GM19035 (cell line): ENCODE measurements at regions not wholly inside any gene's neighbourhood (a gene's known extent, or its start where the extent isn't known, plus 50 kb on each side); places are given as distances from the start of the nearest gene placed in this dataset.
A peak's percentile ranks its signal among the peaks of the same experiment; 100 is the strongest.
"Not testable (repeated sequence)": the region's sequence is repeated elsewhere in the genome, so short reads cannot be mapped to it uniquely, and the experiment has no call there.

Experiments
- ATAC-seq: cut with Tn5 transposase; IDR thresholded peaks from one replicate; pipeline ENCODE4 v1.9.1; 2021; ENCODE audit not compliant: unreplicated experiment

DNA sequence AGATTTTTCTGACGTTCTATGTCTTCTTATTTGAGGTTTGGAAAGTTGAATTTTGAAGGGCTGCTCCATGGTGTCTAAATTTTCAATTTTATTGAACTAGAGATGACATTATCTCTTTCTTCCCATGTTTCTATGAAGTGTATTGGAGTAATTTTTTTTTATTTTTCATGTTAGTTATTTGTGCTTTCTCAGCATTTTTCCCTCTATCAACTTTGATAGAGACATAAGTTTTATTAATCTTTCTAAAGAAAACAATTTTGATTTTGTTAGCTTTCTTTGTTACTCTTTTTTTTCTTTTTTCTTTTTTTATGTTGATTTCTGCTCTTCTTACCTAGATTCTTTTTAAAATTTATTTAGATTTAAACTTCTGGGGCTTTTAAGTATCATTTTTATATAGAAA, 1694.8 kb downstream of the PCDH9 start:
- ATAC-seq, result no peak

DNA sequence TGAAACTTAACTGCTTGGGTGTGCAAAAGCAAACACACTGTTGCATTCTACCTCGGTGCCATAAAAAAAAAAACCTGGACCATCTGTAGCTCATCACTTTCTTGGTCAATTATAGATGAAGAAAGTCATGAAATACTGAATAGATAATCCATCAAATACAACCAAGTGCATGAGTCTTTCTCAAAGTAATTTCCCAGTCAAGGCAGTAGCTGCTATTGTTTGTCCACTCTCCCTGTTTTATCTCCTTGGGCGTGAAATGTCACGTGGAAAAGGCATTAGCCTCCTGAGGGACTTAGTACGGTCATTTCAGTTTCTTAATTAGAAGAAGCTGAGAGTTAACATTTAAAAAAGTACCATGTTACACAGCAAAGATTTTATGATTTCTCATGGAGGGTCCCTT, 1697.9 kb downstream of the PCDH9 start:
- ATAC-seq, result no peak

DNA sequence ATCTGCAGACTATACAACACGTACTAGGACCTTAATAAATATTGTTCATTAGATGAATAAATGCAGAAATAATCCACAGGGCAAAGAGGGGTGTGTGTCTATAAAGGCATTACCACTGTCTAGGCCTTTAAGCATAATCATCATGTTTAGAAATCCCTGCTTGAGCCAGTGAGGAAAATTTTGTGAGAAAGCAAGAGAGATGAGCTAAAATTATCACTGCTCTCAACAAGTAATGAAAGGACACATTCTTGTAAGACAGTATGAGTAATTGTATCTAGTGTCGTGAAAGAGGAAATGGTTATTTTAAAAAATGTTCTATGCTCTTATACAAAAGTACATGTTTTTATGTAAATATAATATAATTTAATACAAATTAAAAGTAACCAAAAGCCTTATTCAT, 1699.4 kb downstream of the PCDH9 start:
- ATAC-seq, result no peak

DNA sequence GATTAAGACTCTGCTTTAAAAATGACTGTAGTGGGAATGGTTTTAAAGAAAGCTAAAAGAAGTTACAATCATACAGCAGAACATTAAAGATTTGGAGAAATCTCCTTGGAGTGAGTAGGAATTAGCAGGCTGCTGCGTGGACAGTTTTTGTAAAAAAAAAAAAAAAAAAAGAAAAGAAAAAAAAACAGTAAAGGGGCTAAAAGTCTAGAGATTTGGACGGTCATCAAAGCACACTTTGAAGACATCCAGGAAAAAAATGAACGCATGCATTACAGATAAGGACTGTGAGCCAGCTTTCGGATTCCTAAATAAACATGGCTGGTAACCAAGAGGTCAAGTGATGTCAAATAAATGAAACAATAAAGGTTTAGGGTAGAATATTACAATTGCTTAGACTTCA, 1700.6 kb downstream of the PCDH9 start:
- no peak for ATAC-seq

DNA sequence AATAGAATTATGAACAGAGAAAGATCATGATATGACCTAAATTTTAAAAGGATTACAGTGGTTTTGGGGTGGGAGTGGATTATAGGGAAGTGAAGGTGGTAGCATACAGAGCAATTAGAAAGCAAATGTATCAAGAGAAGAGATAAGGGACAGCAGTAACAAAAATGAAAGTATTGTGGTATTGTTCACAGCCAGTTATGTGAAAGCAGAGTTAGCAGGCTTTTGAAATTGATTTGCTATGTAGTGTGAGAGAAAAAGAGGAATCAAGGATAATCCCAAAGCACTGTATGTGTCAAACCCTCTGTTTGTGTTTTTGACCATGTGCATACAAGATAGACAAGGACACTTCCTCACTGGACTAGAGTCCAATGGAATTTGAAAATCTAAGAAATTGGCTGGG, 1721.4 kb downstream of the PCDH9 start:
- no peak for ATAC-seq

DNA sequence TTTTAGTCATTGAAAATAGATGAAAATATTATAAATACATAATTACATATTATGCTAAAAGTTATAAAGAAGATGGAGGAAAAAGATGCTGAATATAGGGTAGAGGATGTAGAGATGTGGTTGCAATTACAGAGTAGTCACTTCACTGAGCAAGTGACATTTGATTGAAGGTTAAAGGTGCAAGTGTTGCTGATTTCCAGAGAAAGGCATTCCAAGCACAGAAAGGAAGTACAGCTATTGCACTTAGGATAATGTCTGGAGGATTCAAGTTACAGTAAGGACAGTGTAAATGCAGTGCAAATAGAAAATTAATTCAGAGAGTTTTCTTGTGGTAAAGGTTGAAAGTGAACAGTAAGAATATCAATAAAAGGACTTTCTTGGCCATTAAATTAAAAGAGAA, 1721.8 kb downstream of the PCDH9 start:
- ATAC-seq, result no peak

DNA sequence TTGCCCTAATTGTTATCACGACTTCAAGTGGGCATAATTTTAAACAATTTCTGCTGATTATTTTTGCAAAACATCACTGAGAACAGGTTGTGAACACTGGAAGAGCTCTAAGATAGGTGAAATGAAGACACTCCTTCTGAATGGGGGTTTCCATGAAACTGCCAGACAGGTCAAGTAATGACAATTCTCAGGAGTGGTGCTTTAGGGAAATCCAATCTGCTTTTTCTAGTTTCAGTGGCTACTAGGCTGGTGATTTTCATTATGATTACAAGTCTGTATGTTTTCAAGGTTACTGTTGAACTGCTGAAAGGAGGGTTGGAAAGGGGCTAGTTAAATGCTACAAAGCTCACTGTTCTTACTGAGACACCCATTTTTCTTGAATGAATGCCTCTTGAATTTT, 1724.2 kb downstream of the PCDH9 start:
- peak; percentile 56 for ATAC-seq

DNA sequence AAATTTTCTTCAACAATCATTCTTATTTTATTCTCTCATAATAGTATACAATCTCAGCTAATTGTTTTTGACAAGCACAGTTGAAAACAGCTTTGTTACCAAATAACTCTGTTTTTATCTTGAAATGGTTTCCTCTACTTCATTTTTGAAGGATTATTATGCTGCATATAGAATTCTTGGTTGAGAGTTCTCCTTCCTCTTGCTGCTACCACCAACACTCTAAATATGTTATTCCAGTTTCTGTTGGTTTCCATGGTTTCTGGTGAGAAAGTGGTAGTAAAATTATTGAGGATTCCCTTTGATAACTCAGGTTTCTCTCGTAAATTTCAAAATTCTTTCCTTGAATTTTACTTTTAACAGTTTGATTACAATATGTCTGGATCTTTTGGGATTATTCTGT, 1725.9 kb downstream of the PCDH9 start:
- ATAC-seq, result no peak

DNA sequence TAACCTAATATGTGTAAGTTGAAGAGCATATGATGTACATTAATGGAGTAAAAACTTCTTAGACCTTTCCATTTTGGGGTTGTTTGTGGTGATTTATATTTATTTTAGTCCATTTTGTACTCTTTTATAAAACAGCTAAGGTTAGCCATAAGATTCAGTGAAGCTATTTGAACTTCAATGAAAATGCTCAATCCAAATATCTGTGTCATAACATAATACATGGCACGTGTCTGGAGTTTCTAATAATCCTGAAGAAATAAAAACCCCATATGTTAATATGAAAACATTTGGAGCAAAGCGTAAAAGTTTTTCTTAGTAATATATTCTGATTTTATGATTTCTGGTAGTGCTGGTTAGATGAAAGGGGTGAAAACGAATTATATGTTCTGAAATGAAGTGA, 1729.7 kb downstream of the PCDH9 start:
- no peak for ATAC-seq

DNA sequence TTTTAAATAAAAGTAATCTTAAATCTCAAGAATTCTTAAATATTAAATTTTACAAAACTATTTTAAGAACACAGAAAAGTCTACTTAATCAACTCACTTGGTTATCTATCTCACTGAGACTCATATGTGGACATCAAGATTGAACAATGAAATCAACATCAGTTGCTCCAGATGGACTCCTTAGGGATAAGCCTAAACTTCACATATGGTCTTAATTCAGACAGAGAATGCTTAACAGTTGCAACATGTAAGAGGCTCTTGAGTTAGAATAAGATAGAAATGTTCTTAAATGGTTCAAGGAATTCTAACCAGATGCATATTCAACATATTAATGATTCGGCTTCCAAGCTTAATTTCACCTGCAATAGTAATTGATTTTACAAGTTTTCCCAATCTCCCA, 1730.9 kb downstream of the PCDH9 start:
- no peak for ATAC-seq

DNA sequence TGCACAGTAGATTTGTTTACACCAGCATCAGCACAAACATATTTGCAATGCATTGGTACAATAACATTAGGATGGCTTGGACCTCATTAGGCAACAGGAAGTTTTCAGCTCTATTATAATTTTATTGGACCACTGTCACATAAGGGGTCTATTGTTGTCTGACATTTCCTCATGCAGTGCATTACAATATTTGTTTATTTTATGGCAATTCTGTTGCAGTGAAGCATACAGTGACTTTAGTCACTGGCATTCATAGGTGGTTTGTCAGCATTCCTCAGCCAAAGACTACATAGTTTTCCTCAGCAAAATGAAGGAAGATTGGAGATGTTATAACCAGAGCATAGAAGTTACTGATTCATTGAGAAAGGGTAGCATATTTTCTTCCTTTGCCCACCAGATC, 1732.9 kb downstream of the PCDH9 start:
- no peak for ATAC-seq

DNA sequence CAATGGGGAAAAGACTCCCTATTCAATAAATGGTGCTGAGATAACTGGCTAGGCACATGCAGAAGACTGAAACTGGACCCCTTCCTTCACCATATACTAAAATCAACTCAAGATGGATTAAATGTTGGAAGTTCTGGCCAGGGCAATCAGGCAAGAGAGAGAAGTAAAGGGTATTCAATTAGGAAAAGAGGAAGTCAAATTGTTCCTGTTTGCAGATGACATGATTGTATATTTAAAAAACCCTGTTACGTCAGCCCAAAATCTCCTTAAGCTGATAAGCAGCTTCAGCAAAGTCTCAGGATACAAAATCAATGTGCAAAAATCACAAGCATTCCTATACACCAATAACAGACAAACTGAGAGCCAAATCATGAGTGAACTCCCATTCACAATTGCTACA, 1739.4 kb downstream of the PCDH9 start:
- not testable (repeated sequence) for ATAC-seq

DNA sequence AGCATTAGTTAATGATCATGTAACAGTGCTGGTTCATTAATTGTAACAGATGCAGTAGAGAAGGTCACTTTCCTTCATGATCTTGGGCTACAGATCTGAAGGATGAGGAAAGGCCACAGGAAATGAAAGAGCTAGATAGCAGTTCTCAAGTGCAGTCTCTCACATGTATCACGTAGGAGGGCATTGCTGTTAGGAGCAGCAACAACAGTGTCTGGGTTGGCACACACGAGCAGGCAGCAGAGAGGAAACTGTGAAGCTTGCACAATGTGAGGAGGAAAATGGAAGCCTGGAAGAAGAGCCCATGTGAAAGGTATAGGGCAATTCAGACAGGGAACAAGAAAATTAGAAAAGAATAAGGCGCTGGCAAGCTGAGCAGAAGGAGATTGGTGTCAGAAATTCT, 1741.5 kb downstream of the PCDH9 start:
- ATAC-seq, result no peak

DNA sequence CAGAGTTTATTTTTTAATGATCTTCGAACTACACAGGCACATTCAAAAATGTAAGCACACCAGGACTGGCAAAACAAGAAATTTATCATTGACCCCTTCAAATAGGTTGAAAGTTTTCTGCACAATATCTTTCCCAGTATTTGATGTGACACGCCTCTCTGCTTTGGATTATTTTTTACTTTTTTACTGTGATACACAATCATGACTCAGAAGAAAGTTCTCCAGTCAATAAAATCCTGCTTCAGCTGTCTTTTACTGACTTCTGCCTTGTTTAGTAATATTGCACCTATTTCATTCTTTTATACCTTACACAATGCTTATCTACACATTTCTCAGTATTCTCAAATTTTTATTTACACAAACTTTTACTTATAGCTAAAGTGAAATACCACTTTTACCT, 1750.4 kb downstream of the PCDH9 start:
- no peak for ATAC-seq

DNA sequence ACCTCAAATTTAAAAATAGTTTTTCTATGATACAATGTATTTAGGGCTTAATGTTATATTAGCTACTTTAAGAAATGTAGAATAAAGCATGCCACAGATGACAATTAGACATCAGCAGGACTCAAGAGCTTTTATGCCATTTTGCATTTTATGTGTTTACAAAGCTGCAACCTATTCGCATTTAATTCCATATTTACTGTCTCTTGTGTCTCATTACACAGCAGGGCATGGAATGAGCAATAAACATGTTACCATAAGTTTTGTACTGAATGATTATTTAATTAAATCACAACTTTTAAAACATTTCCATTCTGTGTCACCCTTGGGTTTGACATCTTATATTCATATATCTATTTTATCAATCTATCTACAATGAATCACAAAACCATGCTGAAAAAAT, 1756.9 kb downstream of the PCDH9 start:
- ATAC-seq, result no peak

DNA sequence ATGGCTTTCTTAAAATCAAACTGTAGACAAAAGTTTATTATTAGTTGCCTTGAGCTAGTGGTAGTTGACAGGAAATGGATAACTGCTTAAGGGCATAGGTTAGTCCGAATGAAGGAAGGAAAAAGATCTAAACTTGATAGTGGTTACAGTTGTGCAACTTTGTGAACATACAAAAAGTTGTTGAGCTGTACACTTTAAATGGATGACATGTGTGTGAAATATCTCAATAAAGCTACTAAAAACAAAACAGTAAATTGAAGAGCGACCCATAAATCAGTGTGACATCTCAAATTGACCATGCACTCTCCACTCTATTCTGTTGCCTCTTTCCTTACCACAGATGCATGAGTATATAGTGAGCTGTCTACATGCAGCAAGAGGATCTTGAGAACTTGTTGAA, 1757.8 kb downstream of the PCDH9 start:
- ATAC-seq, result no peak

DNA sequence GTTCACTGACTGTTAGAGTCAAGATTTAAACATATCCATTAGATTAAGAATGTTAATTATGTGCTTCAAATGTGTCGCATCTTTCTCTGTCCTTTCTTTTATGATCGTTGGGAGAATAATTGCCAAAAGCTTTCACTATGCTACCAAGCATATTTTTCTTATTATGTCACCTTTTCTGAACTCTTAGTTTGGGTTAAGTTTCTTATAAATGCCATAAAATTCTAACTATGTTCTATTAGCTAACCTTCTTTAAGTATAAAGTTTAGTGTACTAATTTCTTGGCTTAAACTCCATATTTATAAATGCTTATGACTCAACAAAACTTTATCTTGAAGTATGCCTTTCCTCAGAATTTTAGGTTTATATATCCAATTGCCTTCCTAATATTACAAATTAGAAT, 1759.4 kb downstream of the PCDH9 start:
- no peak for ATAC-seq

DNA sequence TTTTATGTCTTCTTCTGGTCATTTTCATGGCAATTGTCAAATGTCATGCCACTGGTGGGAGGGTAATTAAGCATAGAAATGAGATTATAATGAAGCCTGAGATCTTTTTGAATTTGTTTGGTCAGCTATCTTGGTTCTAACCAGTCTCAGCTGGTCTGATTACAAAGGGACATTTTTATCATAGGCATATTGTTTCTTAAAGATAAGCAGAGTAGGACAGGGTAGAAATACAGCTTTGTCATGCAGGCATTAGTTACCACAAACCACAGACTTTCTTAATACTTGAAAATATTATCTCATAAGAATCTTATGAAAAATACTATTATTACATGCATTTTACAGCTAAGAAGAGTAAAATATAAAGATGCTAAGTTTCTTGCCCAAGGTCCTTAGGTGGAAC, 1761.5 kb downstream of the PCDH9 start:
- ATAC-seq, result no peak

DNA sequence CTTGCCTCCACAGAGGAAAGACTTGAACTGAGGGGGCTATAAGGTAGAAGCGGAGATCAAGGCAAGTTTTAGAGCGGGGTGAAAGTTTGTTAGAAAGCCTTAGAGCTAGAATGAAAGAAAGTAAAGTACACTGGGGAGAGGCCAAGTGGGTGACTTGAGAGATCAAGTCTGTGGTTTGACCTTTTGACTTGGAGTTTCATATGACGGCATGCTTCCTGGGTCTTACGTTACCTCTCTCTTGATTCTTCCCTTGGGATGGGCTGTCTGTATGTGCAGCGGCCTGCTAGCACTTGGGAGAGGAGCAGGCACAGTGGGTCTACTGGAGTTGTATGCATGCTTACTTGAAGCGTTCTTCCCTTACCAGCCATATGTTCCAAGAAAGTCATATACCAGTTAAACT, 1768.5 kb downstream of the PCDH9 start:
- no peak for ATAC-seq

DNA sequence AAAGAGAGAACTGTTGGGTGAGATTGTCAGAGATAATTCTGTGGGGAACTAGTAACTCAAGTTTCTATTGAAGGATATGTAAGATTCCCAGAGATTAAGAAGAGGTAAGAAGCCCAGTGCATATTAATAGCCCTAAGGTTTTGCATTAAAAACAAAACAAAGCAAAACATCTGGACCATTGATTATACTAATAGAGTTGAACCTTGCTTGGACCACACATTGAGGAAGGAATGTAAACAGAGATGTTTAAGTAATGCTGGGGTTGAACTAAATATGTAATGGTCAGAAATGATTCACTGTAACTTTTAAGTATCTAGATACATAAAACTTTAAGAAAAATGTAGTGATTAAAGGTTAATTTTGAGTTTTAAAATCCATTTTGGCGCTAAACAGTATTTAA, 1770.0 kb downstream of the PCDH9 start:
- ATAC-seq, result no peak

DNA sequence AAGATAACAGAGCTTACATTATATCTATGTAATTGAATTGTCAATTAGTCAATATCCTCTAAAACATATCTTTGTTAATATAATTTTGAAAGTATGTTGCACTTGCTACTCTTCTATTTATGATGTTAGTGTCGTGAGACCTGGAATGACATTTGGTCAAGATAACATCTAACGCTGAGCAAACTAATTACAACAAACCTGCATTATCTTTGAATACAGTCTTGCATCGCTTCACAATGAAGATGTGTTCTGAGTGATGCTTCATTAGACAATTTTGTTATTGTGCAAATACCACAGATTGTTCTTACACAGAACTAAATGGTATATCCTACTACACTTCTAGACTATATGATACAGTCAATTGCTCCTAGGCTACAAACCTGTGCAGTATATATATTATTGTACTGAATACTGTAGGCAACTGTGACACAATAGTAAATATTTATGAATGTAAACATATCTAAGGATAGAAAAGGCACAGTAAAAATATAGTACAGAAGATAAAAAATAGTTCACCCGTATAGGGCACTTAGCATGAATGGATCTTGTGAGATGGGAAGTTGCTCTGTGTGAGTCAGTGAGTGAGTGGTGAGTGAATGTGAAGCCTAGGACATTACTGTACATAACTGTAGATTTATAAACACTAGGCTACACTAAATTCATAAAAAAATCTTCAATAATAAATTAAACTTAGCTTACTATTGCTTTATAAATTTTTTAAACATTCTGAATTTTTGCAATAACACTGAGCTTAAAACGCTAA, 1773.8 kb downstream of the PCDH9 start:
- no peak for ATAC-seq

DNA sequence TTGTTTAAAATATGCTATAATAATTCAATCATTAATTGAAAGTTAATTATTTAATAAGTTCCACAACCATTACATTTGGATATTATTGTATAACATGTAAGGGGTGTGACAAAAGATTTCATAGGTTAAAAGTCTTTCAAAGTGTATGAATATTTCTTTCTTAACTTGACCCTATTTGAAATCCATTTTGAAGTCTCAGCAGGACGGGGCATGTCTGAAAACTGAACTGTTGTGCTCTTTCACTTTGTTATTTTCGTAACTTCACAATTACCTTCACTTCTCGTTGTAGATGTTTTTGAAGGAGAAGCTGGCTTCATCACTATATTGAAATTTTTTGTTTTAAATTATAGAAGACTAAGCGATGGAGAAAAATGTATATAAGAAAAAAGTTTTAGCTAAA, 1775.7 kb downstream of the PCDH9 start:
- ATAC-seq, result no peak

DNA sequence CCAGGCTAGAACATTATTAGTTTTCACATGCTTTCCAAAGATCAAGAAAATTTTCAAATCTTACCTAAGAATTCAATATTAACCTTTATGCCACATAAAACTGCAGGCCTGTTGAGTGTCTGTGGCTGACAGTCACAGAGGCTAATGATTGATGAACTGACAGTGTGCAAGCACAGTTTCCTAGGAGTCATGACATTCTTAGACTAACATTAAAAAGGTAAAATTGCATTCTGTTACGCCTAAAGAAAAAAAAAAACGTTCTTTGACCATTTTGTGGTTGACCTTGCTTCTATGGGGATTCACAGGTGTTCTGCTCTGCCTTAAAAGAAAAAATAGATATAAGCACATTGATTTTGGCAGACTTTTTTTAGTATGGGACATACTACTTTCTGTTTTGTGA, 1776.2 kb downstream of the PCDH9 start:
- ATAC-seq, result peak; percentile 35
